OCI-LY7 (cell line): ENCODE measurements at regions not wholly inside any gene's neighbourhood (a gene's known extent, or its start where the extent isn't known, plus 50 kb on each side); places are given as distances from the start of the nearest gene placed in this dataset.

Experiments used
- CTCF ChIP-seq: fragments of 200-600 bp; sonication (generic); conservative IDR thresholded peaks from 2 replicates; pipeline ENCODE4 v1.5.1; 2014; ENCODE audit warnings: mild to moderate bottlenecking, antibody characterized with exemption, low read length, moderate library complexity, mixed read lengths
- EZH2phosphoT487 ChIP-seq: fragments of 200-600 bp; sonication (generic); IDR thresholded peaks from 2 replicates; pipeline ENCODE4 v1.6.1; 2018; ENCODE audit warnings: low read depth, borderline replicate concordance, mild to moderate bottlenecking, mixed run types, antibody characterized with exemption, low read length, moderate library complexity, mixed read lengths

- TF ChIP-seq CTCF (no peak), EZH2phosphoT487 (no peak)
Observed at GRCh38 chr3:3627114-3627513, 172.1 kb upstream of the LRRN1 start.
